Mucosa of stomach (tissue), 1 donor: ENCODE measurements at regions not wholly inside any gene's neighbourhood (a gene's known extent, or its start where the extent isn't known, plus 50 kb on each side); places are given as distances from the start of the nearest gene placed in this dataset.

Source experiments
- H3K27me3 ChIP-seq: one replicate; pipeline ENCODE4 v1.7.0; 2013; ENCODE audit warnings: mild to moderate bottlenecking, low read length; ENCODE audit not compliant: control insufficient read depth, insufficient read depth
- H3K36me3 ChIP-seq: one replicate; pipeline ENCODE4 v1.7.0; 2013; ENCODE audit warnings: low read length; ENCODE audit not compliant: control insufficient read depth, insufficient read depth
- H3K4me1 ChIP-seq: one replicate; pipeline ENCODE4 v1.7.0; 2013; ENCODE audit warnings: mild to moderate bottlenecking, low read length; ENCODE audit not compliant: control insufficient read depth, insufficient read depth
- H3K4me3 ChIP-seq: one replicate; pipeline ENCODE4 v1.7.0; 2013; ENCODE audit warnings: low read length
- H3K9ac ChIP-seq: one replicate; pipeline ENCODE4 v1.7.0; 2013; ENCODE audit warnings: mild to moderate bottlenecking, low read length, moderate library complexity
- H3K9me3 ChIP-seq: one replicate; pipeline ENCODE4 v1.7.0; 2013; ENCODE audit warnings: mild to moderate bottlenecking, low read length, moderate library complexity; ENCODE audit not compliant: control insufficient read depth
- donor health status: Pancreatic carcinoma.

DNA sequence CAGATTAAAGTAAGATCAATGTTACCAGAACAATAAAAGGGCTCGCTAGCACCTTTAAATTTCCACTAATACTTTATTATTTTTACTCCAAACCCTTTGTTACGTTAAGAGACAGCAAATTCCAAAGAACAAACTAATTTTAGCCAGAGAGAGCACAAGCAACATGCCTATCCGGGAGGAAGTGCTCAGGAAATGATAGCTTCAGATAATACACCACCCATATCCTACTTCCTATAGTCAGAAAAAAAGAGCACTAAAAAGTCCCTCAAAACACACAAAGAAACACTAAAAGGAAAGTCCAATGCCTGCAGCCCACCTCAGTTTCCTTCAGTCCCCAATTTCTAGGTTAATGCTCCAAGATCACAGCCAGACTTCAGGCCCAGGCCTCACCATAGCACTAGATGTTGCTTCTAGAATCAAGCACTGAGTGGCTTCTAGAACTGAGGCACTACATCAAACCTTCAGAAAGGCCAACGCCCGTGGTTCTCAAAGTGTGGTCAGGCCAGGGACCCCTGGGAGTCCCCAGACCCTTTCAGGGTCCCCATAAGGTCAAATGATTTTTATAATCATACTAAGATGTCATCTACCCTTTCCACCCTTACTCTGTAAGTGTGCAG is 142.6 kb downstream of the PSMG1 start:
- Histone ChIP-seq H3K9ac (no peak overlapping the region), H3K36me3 (no peaks in the 10 kb centered on the region), H3K27me3 (no peaks in the 10 kb centered on the region), H3K9me3 (no peaks in the 10 kb centered on the region), H3K4me3 (no peak overlapping the region), H3K4me1 (no peaks in the 10 kb centered on the region)

DNA sequence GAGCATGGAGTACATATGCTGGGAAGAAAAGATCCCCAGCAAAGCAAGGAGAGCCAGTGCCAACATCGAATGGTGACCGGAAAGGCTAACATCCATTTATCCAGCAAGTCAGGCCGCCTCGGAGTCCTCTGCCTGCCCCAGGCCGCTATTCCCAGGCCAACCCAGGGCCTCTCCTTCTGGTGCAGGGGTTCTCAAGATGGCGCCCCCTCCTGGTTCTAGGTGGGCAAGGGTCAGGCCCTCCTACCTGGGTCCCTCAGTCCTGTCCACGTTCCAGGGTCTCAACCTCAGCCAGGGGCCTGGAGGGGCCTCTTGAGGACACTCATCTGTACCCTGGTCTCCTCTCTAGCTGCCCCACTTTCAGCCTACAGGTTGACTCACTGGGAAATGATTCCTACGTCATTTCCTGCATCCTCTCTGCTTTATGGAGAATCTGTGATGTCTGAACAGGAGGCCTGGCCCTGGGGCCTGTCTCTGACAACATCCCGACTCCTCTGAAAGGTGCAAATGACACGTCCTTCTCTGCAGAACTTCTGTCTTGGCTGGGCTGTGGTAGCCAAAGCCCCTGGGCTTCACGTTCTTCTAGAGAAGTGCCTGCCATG is 145.3 kb downstream of the PSMG1 start:
- no peaks in the 10 kb centered on the region for H3K36me3 ChIP-seq
- H3K9me3 ChIP-seq = no peaks in the 10 kb centered on the region
- no peak overlapping the region for H3K9ac ChIP-seq
- peaks cover 9% of the 10 kb centered on the region for H3K4me1 ChIP-seq
- H3K4me3 ChIP-seq = no peak overlapping the region
- no peaks in the 10 kb centered on the region for H3K27me3 ChIP-seq

- Histone ChIP-seq H3K4me1 (peaks cover 9% of the 10 kb centered on the region), H3K27me3 (no peaks in the 10 kb centered on the region), H3K9ac (no peak overlapping the region), H3K36me3 (no peaks in the 10 kb centered on the region), H3K9me3 (no peaks in the 10 kb centered on the region), H3K4me3 (no peak overlapping the region)
Measured at GRCh38 chr21:39036581-39036980, 146.7 kb downstream of the PSMG1 start.

DNA sequence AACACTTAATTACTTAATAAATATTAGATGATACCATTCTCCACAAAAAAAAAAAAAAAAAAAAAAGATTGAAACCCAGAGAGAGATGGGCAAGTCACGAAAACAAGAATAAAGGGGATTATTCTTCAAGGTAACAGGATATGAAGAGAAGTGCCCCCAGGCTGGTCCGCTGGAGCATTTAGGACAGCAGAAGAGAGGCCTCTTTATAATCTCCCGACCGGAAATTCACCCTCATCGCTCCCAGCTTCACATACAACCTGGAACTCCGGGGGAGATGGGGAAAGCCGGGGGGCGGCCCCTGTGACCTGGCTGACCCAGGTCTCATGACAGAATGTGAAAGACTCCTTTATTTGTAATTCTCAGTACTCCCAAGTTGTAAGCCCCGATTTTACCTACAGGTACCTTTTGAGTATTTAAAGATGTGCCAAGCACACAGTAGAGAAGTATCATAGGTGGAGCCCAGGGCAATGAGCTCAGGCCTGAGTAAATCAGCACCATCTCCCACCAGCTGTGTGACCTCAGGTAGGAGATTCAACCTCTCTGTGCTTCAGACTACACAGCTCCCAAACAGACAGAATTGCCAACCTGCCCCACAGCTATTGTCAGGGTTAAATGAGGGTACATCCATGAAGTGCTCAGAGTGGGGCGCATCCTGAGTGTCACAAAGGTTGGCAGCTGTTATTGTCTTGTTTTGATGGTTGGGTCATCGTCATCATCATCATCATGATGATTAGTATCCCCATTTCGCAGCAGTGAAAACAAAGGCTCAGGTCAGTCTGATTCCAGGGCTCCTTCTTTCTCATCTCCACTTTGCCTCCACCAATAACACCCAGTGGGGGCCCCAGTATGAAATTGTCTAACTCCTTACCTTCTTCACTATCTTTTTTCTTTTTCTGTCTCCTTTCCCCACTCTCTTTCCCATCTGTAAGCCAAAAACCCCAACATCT is 148.4 kb downstream of the PSMG1 start:
- H3K36me3 ChIP-seq = no peaks in the 10 kb centered on the region
- H3K9me3 ChIP-seq = no peaks in the 10 kb centered on the region
- peaks cover 9% of the 10 kb centered on the region for H3K4me1 ChIP-seq
- H3K27me3 ChIP-seq = no peaks in the 10 kb centered on the region
- peak overlapping the region; percentile 31 for H3K9ac ChIP-seq
- H3K4me3 ChIP-seq = no peak overlapping the region

GRCh38 chr21:39033878-39034589 is 149.2 kb downstream of the PSMG1 start:
- Histone ChIP-seq H3K9me3 (no peaks in the 10 kb centered on the region), H3K9ac (peak overlapping the region; percentile 31), H3K27me3 (no peaks in the 10 kb centered on the region), H3K36me3 (no peaks in the 10 kb centered on the region), H3K4me1 (peaks cover 9% of the 10 kb centered on the region), H3K4me3 (no peak overlapping the region)

- no peak overlapping the region for H3K9ac ChIP-seq
- no peaks in the 10 kb centered on the region for H3K36me3 ChIP-seq
- no peaks in the 10 kb centered on the region for H3K27me3 ChIP-seq
- peaks cover 9% of the 10 kb centered on the region for H3K4me1 ChIP-seq
- H3K4me3 ChIP-seq = no peak overlapping the region
- H3K9me3 ChIP-seq = no peaks in the 10 kb centered on the region
Measured at GRCh38 chr21:39029900-39030884, 153.1 kb downstream of the PSMG1 start.

DNA sequence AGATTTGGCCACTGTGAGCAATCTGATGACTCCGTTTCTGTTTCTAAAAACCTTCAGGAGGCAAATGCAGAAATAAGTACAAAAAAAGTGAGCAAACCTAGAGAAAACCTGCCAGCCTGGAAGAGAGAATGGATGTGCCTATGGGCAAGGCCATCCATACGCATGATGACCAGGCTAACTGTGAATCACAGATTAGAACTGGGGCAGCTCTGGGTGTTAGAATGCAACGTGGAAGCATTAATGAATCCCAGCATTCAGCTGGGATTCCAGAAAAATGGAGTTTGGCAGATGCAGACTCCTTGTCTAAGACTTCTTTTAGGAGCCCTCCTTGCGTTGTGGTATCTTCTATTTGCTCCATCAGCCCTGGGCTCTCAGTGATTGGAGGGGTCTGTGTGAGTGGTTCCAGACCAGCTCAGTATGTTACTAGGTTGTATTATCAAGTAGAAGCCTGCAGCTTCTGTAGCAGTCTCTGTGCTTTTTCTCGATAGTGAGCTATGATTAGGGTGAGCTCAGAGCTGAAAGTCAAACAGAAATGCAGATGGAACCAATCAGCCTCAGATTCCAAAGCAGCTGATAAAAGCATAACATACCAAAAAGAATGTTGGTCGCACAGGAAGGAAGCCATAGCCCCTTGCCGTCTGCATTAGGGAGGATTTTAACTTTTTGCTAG is 154.0 kb downstream of the PSMG1 start:
- Histone ChIP-seq H3K4me3 (no peak overlapping the region), H3K27me3 (no peaks in the 10 kb centered on the region), H3K9me3 (no peaks in the 10 kb centered on the region), H3K36me3 (no peaks in the 10 kb centered on the region), H3K4me1 (peaks cover 6% of the 10 kb centered on the region), H3K9ac (no peak overlapping the region)

DNA sequence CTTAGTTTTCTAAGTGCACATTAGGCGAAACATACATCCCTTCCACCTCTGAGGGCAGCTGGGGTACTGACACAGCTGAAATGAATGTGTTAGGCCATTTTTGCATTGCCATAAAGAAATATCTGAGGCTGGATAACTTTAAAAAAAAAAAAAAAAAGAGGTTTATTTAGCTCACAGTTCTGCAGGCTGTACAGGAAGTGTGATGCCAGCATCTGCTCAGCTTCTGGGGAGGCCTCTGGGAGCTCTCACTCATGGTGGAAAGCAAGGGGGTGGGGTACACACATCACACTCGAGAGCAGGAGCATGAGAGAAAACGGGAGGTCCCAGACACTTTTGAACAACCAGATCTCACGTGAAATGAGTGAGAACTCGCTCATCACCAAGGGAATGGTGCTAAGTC is 158.1 kb downstream of the PSMG1 start:
- Histone ChIP-seq H3K4me3 (no peak overlapping the region), H3K9me3 (no peaks in the 10 kb centered on the region), H3K4me1 (peaks cover 17% of the 10 kb centered on the region), H3K36me3 (no peaks in the 10 kb centered on the region), H3K27me3 (no peaks in the 10 kb centered on the region), H3K9ac (no peak overlapping the region)

- no peaks in the 10 kb centered on the region for H3K27me3 ChIP-seq
- no peak overlapping the region for H3K9ac ChIP-seq
- peaks cover 17% of the 10 kb centered on the region for H3K4me1 ChIP-seq
- H3K9me3 ChIP-seq = no peaks in the 10 kb centered on the region
- H3K36me3 ChIP-seq = no peaks in the 10 kb centered on the region
- H3K4me3 ChIP-seq = no peak overlapping the region
Measured at GRCh38 chr21:39024538-39024937, 158.7 kb downstream of the PSMG1 start.

DNA sequence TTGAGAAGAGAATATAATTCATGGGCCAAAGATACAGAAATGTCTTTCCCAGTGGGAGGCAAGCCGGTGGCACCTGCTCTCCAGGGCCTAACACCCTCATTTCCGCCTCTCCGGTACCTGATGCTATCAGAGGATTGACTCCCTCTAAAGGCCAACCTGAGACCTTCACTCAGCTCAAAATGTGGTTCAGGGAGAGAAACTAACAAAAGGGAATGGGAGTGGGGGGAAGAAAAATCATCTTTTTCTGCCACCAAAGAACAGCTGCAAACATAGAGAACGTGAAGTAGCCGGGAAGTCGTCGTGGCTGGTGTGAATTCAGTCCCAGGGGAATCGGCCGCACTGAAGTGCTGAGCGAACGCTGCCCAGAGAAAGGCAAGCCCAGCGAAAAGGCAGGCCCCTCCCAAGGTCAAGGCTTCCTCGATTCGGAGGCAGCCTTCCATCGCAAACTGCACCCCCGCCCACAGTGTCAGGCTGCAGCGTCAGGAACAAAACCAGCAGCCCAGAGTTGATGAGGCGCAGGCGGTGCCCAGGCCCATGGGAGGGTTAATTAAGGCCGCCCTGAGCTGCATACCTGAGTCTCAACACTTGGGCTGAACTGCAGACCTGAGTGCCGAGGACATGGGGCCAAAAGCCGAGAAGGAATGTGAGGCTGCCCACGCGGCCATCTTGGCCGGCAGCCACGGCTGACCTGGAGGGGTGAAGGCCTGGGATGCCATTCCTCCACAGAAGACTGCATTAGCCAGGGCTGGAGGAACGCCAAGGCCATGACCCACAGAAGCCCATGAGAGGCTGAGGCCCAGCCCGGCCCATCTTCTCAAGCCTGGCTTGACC is 160.2 kb downstream of the PSMG1 start:
- Histone ChIP-seq H3K27me3 (no peaks in the 10 kb centered on the region), H3K9me3 (no peaks in the 10 kb centered on the region), H3K4me3 (no peak overlapping the region), H3K36me3 (no peaks in the 10 kb centered on the region), H3K9ac (no peak overlapping the region), H3K4me1 (peaks cover 17% of the 10 kb centered on the region)
